ENCODE measurements at regions not wholly inside any gene's neighbourhood (a gene's known extent, or its start where the extent isn't known, plus 50 kb on each side); places are given as distances from the start of the nearest gene placed in this dataset.

DNA sequence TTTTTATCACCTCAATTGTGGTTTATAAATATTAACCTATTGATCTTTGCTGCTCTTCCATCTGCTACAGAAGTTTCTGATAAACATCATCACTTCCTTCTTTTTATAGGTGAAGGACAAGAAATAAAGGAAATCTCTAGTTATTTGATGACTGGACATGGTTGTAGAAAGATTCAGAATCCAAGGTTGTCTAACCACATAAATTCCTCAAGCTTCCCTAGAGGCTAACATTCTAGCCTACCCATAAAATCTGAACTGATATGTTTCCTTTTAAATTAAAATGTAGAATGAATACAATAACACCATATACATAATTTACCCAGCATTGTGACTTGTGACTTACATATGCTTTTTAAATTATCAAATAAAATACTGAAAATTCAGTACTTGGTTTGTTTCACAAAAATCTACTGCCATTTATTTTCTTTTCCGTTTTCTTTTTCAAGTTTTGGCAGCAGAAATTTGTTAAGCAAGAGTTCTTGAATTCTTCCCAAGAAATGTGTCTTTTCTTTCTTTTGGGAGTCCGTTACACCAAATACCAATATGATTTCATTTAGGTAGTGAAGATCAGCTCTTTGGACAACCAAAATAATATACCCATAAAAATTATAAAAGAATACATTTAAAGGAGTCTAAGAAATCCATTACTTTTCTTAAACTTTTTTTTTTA is 513.2 kb upstream of the ADGRL2 start:
- TF ChIP-seq, protein P1, sequence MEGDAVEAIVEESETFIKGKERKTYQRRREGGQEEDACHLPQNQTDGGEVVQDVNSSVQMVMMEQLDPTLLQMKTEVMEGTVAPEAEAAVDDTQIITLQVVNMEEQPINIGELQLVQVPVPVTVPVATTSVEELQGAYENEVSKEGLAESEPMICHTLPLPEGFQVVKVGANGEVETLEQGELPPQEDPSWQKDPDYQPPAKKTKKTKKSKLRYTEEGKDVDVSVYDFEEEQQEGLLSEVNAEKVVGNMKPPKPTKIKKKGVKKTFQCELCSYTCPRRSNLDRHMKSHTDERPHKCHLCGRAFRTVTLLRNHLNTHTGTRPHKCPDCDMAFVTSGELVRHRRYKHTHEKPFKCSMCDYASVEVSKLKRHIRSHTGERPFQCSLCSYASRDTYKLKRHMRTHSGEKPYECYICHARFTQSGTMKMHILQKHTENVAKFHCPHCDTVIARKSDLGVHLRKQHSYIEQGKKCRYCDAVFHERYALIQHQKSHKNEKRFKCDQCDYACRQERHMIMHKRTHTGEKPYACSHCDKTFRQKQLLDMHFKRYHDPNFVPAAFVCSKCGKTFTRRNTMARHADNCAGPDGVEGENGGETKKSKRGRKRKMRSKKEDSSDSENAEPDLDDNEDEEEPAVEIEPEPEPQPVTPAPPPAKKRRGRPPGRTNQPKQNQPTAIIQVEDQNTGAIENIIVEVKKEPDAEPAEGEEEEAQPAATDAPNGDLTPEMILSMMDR (IDR thresholded peaks at IDR 0.05) = no peak
- TF ChIP-seq POLR2A (IDR thresholded peaks at IDR 0.05) = no peak

Data from adrenal gland (tissue), 5 donors.